ENCODE measurements at regions not wholly inside any gene's neighbourhood (a gene's known extent, or its start where the extent isn't known, plus 50 kb on each side); places are given as distances from the start of the nearest gene placed in this dataset.

DNA sequence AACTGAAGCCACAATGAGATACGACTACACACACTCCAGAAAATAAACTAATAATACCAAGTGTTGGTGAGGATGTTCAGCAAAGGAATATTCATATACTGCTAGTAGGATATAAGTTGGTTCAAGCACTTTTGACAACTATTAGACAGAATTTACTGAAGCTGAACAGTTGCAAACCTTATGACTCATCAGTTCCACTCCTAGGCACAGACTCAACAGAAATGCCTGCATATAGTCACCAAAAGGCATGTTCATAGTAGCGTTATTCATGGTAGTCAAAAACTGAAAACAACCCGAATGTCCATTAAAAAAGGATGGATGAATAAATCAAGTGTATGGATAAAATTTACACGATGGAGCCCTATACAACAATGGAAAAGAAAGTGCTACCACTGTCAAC, 232.0 kb downstream of the ANAPC1 start:
- Histone ChIP-seq H3K27ac (no peak overlapping the region), H3K4me3 (no peak overlapping the region)

DNA sequence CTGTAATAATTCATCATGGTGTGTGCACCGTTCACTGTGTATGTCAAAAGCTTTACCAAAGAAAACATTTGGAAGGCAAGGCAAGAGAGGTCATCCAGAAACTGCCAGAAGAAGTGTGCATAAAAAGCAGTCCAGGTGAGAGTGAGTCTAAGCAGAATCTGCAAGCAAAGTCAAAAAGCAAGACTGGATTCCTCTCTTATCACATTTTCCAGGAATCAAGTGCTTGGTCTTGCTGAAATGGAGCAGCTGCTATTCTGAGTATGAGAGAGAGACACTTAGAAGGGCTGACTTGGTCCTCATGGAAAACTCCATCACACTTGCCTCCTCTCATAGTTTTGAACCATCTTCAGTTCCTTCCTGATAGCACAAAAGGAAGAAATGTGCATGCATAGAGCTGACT, 231.3 kb downstream of the ANAPC1 start:
- Histone ChIP-seq H3K27ac (no peak overlapping the region), H3K4me3 (no peak overlapping the region)

DNA sequence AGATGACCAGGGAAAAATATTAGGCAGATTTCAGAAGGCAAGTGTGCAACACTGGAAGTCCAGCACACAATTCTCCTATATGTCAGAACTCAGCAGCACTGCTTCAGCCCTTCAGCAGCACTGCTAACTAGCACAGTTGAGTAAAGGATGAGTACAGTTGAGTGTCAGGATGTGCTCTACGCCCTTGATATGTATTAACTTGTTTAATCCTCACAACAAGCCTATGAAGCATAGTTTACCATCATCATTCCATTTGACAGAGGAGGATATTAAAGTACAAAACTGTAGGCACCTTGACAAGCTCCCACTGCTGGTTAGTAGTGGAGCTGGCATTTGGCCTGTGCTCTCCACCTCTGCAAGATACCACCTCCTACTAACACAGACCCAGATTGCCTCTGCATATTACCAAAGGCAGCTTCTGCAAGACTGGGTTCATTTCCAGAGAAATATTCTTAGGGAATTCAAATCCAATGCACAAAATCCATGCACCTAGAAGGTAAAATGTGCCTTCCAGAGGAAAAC, 230.8 kb downstream of the ANAPC1 start:
- Histone ChIP-seq H3K4me3 (no peak overlapping the region), H3K27ac (no peak overlapping the region)

DNA sequence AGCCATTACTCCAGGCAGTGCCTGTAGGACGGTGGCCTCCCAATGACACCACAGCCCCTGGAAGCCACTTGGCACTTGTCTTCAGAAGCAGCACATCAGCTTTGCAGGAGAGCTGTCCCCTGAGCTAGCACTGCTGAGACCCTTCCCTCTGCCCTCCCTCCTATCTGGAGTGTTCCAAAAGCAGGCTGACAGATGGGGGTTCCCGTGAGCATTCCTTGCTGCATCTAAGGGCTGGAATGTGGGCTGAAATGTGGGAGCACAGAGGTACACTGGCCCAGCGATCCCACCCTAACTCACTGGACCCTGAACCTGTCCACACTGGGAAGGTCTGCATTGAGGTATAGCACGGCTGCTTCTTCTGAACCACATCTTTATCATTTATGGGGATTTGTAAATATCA, 230.1 kb downstream of the ANAPC1 start:
- H3K4me3 ChIP-seq, result no peak overlapping the region

DNA sequence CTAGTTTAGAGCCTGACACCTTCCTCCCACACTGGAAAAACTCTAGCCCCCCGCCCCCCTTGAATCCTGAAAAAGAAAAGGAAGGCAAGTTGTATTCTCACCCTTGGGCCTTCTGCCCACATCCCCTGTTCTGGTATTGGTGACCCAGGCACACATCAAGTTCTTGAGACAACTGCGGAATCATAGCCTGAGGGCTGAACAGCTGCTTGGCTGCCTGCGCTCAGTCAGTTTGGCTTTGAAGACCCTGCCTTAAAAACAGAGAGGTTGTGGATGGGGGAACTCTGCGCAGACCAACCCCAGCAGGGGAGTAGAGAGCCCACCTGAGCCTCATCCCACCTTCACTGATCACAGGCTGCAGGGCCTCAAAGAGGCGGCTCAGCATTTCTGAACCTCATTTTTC, 229.2 kb downstream of the ANAPC1 start:
- H3K27ac ChIP-seq, result no peak overlapping the region
- H3K4me3 ChIP-seq, result no peak overlapping the region

More for the DNA sequence above, 230.1 kb downstream of the ANAPC1 start:
- H3K27ac ChIP-seq, result no peak overlapping the region

DNA sequence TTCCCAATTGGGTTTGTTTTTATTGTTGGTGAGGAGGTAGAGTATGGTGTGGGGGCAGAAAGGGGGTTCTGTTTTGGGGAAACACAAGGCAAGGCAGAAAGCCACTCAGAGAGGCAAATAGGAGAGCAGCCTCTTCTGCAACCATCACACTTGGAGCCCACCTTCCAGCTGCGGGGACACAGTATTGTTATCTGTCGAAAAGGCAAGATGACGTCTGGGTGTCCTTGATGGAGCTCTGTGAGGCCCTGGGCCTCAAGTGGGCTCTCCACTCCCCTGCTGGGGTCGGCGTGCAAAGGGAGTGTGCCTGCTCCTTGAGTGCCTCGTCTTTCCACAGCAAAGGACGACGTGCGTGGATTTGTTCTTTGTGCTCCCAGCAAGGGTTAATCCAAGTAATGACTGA, 227.6 kb downstream of the ANAPC1 start:
- Histone ChIP-seq H3K4me3 (no peak overlapping the region), H3K27ac (no peak overlapping the region)

DNA sequence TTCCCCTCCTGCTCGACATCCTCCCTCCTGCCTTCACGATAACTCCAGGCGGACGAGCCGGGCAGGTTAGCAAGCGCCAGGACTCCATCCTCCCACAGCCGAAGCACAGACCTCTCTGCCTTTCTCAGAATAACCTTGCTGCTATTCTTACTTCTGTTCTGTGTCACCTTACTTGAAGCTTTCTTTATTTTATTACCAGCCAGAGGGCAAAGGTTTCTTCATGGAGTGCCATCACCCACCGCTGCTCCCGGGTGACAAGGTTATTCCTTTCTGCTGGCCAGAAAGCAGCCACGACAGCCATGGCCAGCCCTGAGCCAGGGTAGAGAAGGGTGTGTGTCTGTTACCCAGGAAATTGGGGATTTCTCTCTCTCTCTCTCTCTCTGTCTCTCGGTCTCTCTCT, 227.1 kb downstream of the ANAPC1 start:
- Histone ChIP-seq H3K4me3 (no peak overlapping the region), H3K27ac (no peak overlapping the region)

DNA sequence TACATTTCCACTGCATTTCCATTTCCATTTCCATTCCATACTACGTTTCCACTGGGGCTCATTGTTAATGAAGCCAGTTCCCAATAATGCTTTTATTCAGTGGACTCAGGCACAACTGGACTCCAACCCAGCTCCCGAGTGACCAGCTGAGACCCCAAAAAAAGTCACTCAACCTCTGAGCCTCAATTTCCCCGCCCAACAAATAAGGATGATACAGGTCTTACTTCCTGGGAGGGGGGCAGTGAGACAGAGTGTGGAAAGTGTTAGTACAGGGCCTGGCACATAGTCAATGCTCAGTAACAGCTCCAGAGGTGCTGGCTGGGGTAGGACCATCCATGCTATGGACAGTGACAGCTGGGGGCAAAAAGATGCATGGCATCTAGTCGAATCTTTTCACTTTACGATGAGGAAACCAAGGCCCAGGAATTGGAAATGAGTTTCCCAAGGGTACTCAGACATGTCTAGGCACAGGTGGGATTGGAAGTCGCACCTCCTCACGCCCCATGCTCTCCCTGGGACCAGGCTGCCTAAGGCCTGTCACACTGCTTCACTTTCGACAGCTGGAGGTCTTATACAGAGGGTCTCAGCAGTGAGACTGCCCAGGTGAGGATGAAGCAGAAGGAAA, 226.5 kb downstream of the ANAPC1 start:
- Histone ChIP-seq H3K4me3 (no peak overlapping the region), H3K27ac (no peak overlapping the region)

DNA sequence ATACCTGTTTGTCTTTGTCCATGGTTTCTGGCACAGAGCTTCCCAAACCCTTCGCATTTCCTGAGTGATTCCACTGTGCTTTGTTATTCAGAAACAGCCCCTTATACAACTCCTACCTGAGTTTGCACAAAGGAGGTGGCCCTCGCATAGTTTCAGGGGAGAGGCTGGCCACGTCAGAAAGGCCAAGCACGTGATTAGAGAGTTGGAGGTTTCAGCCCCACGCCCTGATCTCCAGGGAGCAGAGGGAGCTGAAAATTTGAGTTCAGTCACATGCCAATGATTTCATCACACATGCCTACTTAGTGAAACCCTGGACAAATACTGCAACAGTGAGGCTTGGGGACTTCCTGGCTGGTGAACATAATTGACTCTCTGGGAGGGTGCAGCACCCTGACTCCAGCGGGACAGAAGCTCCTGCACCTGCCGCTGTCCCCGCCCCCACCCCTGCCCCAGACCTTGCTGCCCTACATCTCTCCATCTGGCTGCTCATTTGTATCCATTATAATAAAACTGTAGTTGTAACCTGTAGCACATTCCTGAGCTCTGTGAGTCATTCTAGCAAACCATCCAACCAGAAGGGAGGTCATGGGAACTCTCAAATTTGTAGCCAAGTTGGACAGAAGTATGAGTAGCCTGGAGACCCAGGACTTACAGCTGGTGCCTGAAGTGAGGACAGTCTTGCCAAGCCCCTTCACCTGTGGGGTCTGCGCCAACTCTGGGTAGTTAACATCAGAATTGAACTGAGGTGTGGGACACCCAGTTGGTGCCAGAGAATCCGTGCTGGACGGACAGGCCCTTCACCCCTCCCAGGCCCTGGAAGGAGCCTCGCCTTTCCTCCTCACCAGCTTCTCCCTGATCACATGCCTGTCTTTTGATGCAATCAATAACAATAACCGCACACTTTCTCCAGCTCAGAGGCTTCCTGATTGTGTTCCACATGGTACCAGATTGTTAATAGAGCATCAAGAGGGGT, 224.3 kb downstream of the ANAPC1 start:
- peak overlapping the region in 14 of 21 experiments; percentile 4 to 75 (median 54) for H3K27ac ChIP-seq
- no peak overlapping the region for H3K4me3 ChIP-seq

DNA sequence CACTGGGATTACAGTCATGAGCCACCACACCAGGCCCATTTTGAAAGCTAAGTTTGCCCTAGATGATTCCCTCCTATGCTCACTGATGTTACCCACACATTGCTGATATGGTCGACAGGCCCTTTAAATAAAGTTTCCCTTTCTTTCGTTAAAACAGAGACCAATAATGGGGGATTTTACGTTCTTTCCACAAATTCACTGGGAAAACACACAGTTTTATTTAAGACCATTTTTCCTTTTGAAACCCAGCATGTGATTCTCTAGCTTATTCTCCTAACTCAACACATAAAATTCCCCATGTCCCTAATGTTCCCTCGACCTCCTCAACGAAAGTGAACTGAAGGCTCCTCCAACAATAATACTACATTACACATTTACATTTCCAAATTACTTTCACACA, 223.2 kb downstream of the ANAPC1 start:
- H3K27ac ChIP-seq, result no peak overlapping the region
- no peak overlapping the region for H3K4me3 ChIP-seq

DNA sequence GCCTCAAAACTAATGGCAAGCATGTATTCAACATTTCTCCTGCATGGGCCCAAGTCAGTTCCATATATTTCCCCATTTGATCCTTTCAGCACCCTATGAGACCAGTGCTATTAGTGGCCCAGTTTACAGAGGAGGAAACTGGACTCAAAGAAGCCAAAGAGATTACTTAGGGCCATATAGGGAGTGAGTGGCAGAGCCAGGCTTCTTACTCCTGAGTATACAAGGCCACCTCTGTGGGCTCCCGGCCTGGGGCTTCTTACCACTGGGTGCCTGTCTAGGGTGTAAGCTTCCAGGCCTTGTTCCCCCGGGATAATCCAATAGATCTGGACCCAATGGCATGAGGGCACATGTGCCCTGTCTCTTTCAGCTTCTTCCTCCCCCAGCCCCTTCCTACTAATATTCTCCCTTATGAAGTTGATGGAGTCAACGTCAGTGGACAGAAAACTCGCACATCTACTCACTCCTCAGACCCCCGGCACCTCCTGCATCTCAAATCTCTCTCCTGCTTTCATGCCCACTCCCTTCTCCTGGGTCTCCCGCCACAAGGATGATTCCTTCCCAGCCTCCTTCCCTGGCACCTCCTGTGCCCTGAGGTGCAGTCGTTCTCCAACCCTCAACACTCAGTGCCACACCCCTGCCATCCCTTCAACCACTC, 222.6 kb downstream of the ANAPC1 start:
- Histone ChIP-seq H3K27ac (peak overlapping the region in 2 of 21 experiments; percentile 2 to 49), H3K4me3 (no peak overlapping the region)

DNA sequence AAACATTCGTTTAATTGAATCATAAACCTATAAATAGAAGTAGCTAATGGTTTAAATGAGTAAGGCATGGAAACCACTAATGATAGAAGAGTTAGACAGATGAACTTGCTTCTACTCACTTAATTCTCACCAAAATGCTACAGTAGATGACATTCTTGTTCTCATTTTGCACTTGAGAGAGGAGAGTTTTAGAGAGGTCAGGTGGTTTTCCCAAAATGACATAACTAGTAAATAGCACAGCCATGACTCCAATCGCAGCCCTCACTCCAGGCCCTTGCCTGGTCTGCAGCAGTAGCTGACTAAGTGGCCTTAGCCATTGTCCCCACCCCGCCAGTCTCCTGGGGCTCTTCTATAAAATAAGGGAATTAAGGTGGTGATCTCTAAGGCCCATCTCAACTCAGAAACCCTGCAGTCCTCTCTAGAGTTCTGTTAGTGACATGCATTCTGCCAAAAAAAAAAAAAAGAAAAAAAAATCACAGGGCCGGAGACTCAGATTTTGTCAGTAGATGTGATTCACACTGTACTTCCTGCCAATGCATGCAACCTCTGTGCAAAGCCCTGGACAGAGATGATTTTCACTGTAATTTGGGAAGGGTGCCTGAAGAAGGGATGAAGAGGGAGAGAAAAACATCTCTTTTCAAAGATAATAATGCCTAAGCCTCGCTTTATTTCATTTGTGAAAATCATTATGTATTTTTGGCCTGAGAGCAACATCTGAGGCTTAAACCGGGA, 221.8 kb downstream of the ANAPC1 start:
- H3K4me3 ChIP-seq, result no peak overlapping the region
- peak overlapping the region in 3 of 21 experiments; percentile 2 to 49 (median 15) for H3K27ac ChIP-seq

DNA sequence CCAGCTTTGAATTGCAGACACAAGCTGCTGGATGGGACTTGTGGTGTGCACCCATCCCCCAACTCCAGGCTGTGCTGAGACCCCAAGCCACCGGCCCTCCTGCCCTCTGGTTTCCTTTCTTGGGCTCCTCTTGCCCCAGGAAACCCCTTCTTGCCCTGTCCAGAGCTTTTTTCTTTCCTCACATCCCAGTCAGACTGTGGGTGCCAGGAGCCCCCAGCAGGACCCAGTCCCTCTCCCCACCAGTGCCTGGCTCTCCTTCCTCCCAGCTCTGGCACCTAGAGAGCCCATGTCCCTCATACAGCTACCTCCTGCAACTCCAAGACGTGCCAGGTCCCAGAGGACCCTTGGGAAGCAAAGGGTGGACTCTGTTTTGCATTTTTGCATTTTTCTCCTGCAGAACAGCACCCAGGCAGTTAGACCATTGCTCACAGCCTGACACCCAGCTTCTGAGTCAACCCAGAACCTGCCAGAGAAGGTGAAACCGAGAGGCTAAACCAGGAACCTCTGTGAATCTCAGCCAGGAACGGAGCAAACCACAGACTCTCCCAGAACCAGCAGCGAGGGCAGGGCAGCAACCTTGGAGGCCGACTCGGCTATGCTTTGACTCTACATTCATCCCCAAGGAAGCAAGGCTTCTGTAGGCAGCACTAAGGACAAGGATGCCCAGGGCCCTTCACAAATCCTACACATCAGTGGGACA, 221.1 kb downstream of the ANAPC1 start:
- peak overlapping the region in 1 of 21 experiments; percentile 27 for H3K27ac ChIP-seq

DNA sequence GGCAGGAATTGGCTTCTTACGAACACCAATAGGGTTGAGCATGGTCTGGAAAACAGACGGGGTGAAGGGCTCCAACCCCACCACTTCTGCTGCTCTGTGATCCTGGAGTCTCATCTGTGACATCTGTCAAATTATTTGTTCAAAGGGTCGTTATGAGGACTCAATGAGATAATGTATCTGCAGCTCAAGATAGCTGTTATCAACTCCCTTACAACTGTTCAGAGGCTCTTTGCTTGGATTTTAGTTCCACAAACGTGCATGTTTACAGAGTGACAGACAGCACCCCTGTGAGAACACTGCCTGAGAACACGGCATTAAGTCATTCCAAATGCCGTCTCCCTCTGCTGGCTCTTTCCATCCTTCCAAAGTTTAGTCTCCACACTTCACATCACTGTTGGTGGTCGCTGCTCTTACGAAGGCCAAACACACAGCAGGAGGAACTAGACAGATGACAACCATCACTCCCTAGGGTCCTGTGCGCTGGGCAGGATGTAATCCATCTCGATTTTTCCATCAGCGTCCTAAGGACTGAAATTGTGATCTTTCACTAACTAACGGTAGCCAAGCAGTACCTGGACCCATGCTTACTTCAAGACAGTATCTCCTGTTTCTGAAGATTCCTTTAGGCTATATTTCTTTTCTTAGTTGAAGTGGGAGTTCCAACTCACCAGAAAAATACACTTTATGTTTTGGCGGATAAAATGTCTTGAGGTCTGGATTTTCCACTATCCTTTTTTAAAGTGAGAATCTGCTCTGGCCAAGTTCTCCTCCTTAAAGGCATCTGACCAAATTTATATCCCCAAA, 220.3 kb downstream of the ANAPC1 start:
- Histone ChIP-seq H3K4me3 (no peak overlapping the region), H3K27ac (peak overlapping the region in 1 of 21 experiments; percentile 27)

More for the DNA sequence above, 221.1 kb downstream of the ANAPC1 start:
- H3K4me3 ChIP-seq, result no peak overlapping the region

DNA sequence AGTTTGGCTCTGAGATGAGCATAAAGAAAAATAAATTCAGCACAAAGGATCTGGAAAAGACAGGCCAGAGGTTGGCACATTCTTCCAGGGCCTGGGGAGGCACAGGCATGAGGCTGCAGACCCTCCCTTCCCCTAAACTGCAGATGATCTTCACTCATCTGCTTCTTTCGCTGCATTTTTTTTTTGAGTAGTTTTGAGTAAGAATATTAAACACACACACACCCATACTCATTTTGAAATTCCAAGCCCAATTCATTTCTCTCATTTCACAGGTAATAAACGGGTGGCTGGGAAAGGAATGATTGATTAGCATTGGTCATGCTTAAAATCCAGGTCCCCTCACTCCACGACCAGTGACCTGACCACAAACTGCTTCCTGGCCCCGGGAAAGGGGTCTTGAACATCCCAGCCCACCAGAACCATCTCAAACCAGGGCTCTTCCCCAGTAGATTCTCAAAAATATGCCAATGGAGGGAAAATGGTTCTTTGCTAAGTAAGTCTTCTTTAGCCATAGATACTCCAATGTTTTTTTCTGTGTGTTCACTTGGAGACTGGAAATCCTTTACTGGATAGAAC, 219.6 kb downstream of the ANAPC1 start:
- H3K27ac ChIP-seq, result no peak overlapping the region
- H3K4me3 ChIP-seq, result no peak overlapping the region

DNA sequence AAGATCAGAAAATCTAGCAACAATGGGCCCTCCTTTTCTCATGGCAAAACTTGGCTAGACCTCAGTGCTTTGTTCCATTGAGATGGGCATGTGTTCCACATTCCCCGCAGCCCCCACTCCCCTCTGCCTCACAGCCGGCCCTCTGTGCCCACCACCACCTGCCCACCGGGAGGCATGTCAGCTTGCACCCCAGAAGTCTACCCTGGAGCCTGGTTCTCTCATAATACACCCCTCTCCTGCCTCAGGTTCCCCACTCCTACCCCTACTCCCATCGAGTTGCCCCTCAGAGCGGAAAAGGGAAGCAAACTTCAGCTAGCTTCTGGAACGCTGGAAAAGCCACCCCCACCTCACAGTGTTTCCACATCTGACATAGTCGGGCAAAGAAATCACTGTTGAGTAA, 219.0 kb downstream of the ANAPC1 start:
- H3K27ac ChIP-seq, result no peak overlapping the region

DNA sequence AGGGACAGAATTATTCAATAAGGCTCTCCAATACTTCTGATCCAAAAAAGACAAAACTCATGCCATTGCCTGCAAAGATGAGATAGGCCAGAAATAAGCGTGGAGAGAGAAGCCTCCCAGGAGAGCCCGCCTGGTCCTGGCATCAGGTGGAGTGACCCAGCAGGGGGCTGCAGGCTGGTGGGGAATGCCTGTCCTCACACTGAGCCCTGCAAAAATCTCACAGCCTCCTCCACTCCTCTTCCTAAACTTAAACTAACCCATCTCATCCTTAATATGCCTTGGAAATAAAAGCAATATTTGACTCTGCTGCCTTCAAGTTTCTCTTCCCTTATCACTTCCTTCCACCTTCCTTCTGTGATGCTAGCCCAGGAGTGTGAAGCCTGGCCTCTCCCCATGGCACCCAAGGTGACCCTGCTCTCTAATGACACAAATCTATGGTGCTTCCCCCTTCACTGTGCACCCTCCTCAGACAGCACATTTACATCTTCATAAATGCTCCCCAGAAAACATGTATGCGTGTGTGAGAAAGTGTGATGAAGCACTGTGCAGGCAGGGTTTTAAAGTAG, 218.4 kb downstream of the ANAPC1 start:
- no peak overlapping the region for H3K4me3 ChIP-seq
- no peak overlapping the region for H3K27ac ChIP-seq

More for the DNA sequence above, 219.0 kb downstream of the ANAPC1 start:
- H3K4me3 ChIP-seq, result no peak overlapping the region

DNA sequence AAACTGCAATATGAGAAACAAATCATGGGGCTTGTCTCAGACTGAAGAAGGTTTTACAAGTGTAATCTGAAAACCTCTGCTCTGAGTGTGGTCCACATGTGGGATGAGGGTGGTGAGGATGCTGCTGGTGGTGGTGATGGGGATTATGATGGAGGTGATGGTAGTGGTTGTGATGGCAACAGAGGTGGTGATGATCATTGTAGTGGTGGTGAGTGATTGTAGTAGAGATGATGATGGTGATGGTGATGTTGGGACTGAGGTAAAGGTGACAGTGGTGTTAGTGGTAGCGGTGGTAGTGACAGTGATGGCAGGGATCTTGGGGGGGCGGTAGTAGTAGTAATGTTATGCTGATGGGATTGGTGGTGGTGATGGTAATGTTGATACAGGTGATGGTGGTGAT, 217.8 kb downstream of the ANAPC1 start:
- H3K27ac ChIP-seq, result no peak overlapping the region
- no peak overlapping the region for H3K4me3 ChIP-seq

Measured in skin epidermis (tissue), 12 donors.